ENCODE measurements at regions not wholly inside any gene's neighbourhood (a gene's known extent, or its start where the extent isn't known, plus 50 kb on each side); places are given as distances from the start of the nearest gene placed in this dataset.

DNA sequence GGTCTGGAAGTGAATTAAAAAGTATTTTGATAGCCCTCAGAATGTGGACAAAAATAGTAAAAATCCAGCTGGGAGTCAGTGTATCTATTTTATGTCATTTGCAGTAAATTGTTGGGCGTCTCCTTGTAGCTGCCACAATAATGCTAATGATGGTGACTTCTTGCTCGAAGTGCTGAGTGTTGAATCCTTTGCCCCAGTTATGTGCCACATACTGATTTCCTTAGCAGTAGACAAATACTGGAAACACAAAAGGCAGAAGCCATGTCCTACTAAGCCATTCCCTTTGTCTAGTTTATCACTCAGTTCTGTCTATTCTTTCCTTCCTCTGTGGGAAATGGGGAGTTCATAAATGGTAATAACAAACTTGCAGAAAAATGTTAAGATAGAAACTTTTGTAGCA, 70.7 kb upstream of the CXADR start:
- TF ChIP-seq, protein P1, sequence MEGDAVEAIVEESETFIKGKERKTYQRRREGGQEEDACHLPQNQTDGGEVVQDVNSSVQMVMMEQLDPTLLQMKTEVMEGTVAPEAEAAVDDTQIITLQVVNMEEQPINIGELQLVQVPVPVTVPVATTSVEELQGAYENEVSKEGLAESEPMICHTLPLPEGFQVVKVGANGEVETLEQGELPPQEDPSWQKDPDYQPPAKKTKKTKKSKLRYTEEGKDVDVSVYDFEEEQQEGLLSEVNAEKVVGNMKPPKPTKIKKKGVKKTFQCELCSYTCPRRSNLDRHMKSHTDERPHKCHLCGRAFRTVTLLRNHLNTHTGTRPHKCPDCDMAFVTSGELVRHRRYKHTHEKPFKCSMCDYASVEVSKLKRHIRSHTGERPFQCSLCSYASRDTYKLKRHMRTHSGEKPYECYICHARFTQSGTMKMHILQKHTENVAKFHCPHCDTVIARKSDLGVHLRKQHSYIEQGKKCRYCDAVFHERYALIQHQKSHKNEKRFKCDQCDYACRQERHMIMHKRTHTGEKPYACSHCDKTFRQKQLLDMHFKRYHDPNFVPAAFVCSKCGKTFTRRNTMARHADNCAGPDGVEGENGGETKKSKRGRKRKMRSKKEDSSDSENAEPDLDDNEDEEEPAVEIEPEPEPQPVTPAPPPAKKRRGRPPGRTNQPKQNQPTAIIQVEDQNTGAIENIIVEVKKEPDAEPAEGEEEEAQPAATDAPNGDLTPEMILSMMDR (IDR thresholded peaks at IDR 0.05) = no peak
- no peak for TF ChIP-seq POLR2A (IDR thresholded peaks at IDR 0.05)
- no peak for DNase-seq (ENCODE audit: low spot score in 2 of 2)
- H3K4me3 ChIP-seq (ENCODE audit: low read depth, poor library complexity, severe bottlenecking) = no peak overlapping the region
- 36 to 50% methylated on average over 2 of the region's 2 CpGs for WGBS, 2 donors
- intact Hi-C loops (cut with DNase I; ENCODE audit: low total_unique reads) = no loop called here

DNA sequence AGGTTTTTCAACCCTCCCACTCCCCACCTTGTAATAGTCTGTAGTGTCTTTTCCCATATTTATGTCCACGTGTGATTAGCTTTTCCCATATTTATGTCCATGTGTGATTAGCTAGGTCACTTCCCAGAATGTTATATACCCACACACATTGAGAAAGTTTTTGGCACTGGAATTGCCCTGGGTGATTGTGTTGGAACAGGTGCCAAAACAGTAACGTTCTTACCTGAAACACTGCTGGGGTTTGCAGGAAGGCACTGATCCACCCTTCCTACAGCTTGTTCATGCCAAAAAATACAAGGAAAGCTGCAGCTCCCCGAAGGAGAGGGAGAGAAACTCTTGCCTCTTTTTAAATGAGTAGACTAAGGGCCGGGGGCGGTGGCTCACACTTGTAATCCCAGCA, 68.0 kb upstream of the CXADR start:
- no peak overlapping the region for H3K4me3 ChIP-seq (ENCODE audit: low read depth, poor library complexity, severe bottlenecking)
- DNase-seq (ENCODE audit: low spot score in 2 of 2) = peak in 1 of 2 donors; percentile 35
- TF ChIP-seq POLR2A (IDR thresholded peaks at IDR 0.05) = no peak
- TF ChIP-seq, protein P1 (IDR thresholded peaks at IDR 0.05) = no peak
- intact Hi-C loops (cut with DNase I; ENCODE audit: low total_unique reads) = no loop called here
- WGBS, 2 donors = 56 to 57% methylated on average over 5 of the region's 5 CpGs

DNA sequence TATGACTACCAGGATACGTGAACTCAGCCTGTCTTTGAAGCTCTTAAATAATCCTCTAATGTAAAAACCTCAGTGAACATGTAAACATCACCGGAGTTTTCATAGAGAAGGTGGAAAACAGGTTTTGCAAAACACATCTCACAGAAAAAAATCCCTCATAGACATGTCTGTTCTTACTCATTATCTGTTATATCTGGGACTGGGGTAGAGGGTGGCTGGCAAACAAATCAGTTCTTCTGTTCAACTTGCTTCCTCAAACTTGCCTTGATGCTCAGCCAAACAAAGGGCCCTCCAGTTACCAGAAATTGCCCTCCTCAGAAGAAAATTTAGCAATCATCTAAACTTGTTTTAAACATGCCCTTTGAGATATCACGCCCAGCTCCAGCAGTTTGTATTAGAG, 66.1 kb upstream of the CXADR start:
- DNase-seq (ENCODE audit: low spot score in 2 of 2) = peak in 1 of 2 donors; percentile 43
- intact Hi-C loops (cut with DNase I; ENCODE audit: low total_unique reads) = no loop called here
- no peak for TF ChIP-seq POLR2A (IDR thresholded peaks at IDR 0.05)
- TF ChIP-seq, protein P1 (IDR thresholded peaks at IDR 0.05) = no peak
- H3K4me3 ChIP-seq (ENCODE audit: low read depth, poor library complexity, severe bottlenecking) = no peak overlapping the region
- 56% methylated on average over 3 of the region's 3 CpGs for WGBS, 2 donors

DNA sequence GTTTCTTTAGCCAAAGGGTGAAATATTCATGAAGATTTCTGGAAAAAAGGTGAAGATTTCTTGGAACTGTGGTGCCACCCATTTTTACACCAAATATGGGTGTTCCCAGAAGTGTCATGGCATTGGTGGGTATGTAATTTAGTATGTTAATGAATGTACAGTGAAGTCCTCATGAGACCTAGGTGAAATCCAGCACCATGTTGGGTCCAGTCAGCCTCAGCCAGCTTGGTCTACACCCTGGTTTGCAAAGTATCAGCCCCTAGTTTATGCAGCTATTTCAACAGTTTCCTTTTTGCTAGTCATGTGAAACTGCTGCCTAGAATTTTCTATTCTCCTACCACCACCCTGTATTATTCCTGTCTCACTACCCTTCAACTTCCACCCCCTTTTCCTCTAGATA, 63.1 kb upstream of the CXADR start:
- H3K4me3 ChIP-seq (ENCODE audit: low read depth, poor library complexity, severe bottlenecking) = no peak overlapping the region
- DNase-seq (ENCODE audit: low spot score in 2 of 2) = no peak
- TF ChIP-seq, protein P1 (IDR thresholded peaks at IDR 0.05) = no peak
- no peak for TF ChIP-seq POLR2A (IDR thresholded peaks at IDR 0.05)
- intact Hi-C loops (cut with DNase I; ENCODE audit: low total_unique reads) = no loop called here

DNA sequence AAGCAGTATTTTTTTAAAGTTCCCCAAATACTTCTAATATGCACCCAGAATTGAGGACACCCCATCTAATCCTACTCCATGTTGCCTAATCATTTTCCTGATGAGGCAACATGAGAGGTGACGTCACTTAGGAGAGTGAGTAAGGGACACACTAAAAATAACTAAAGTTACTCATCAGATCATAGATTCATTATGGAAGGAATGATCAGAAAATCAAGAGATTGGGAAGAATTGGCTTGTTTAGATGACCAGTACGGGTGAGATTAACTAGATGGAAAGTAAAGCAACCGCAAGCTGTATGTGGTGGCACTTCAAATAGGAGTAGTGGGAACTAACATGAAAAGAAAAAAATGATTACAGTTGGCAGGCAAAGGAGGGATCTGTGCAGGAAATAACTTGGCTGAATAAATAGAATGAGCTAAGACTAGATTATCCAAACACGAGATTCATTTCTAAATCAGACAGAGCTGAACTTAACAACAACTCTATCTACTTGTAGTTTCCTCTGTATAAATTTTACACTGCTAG, 61.4 kb upstream of the CXADR start:
- intact Hi-C loops (cut with DNase I; ENCODE audit: low total_unique reads) = no loop called here
- WGBS, 2 donors = 16 to 19% methylated on average over 4 of the region's 4 CpGs
- TF ChIP-seq POLR2A (IDR thresholded peaks at IDR 0.05) = no peak
- TF ChIP-seq, protein P1 (IDR thresholded peaks at IDR 0.05) = no peak
- peak in 1 of 2 donors; percentile 60 for DNase-seq (ENCODE audit: low spot score in 2 of 2)
- no peak overlapping the region for H3K4me3 ChIP-seq (ENCODE audit: low read depth, poor library complexity, severe bottlenecking)

DNA sequence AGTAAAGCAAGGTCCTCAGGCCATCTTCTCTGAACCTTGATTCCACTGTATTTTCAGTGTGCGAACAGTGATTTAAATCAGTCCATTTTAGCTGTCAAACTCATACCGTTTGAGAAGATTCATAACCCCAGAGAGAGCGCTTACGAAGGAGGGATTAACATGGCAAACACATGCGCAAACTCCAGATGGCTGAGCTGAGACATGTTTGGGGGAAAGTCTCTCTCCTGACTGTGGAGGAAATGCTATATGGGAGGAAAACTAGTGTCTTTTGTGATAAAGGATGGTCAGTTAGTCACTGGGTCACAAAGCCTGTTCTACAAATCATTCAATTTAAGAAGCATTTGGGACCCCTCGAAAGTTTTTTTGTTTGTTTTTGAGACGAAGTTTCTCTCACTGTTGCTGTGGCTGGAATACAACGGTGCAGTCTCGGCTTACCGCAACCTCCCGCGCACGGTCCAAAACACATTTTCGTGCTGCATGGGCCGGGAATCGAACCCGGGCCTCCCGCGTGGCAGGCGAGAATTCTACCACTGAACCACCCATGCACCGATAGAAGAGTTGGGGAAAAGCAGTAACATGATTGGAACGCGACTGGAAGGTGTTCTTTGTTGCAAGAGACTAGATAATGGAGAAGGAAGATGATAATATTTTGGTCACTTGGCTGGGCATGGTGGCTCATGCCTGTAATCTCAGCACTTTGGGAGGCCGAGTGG, 58.4 kb upstream of the CXADR start:
- intact Hi-C loops (cut with DNase I; ENCODE audit: low total_unique reads) = no loop called here
- peak; percentile 63 to 91 for DNase-seq (ENCODE audit: low spot score in 2 of 2)
- TF ChIP-seq POLR2A (IDR thresholded peaks at IDR 0.05) = no peak
- TF ChIP-seq, protein P1 (IDR thresholded peaks at IDR 0.05) = no peak
- 8 to 9% methylated on average over 24 of the region's 24 CpGs for WGBS, 2 donors
- no peak overlapping the region for H3K4me3 ChIP-seq (ENCODE audit: low read depth, poor library complexity, severe bottlenecking)
